Iris pigment epithelial cell (primary cell): ENCODE measurements at regions not wholly inside any gene's neighbourhood (a gene's known extent, or its start where the extent isn't known, plus 50 kb on each side); places are given as distances from the start of the nearest gene placed in this dataset.
"Not testable (repeated sequence)": the region's sequence is repeated elsewhere in the genome, so short reads cannot be mapped to it uniquely, and the experiment has no call there.

Experiments used
- DNase-seq: peaks from one replicate; pipeline ENCODE4 v3.0.0-alpha.2; 2011; ENCODE audit warnings: low read depth

GRCh38 chr10:3932597-3933375 lies 147.8 kb upstream of the KLF6 start:
- no peak for DNase-seq

- DNase-seq, result no peak
These were observed 146.9 kb upstream of the KLF6 start for GRCh38 chr10:3931901-3932300.

- no peak for DNase-seq
These were observed 146.2 kb upstream of the KLF6 start for GRCh38 chr10:3931224-3931623.

- DNase-seq, result no peak
These were observed 143.6 kb upstream of the KLF6 start for GRCh38 chr10:3928569-3928968.

GRCh38 chr10:3928078-3928477 lies 143.1 kb upstream of the KLF6 start:
- no peak for DNase-seq

GRCh38 chr10:3926675-3927525 lies 141.9 kb upstream of the KLF6 start:
- peak; percentile 34 for DNase-seq

GRCh38 chr10:3926258-3926657 lies 141.2 kb upstream of the KLF6 start:
- DNase-seq, result no peak

- no peak for DNase-seq
These were observed 140.2 kb upstream of the KLF6 start for GRCh38 chr10:3925184-3925583.

- peak; percentile 89 for DNase-seq
These were observed 139.3 kb upstream of the KLF6 start for GRCh38 chr10:3924344-3924743.

GRCh38 chr10:3923033-3923432 lies 138.0 kb upstream of the KLF6 start:
- no peak for DNase-seq

- no peak for DNase-seq
These were observed 134.8 kb upstream of the KLF6 start for GRCh38 chr10:3919709-3920308.

- DNase-seq, result not testable (repeated sequence)
These were observed 132.4 kb upstream of the KLF6 start for GRCh38 chr10:3917392-3917791.

- DNase-seq, result no peak
These were observed 129.7 kb upstream of the KLF6 start for GRCh38 chr10:3914733-3915132.

- no peak for DNase-seq
These were observed 126.9 kb upstream of the KLF6 start for GRCh38 chr10:3911713-3912442.

GRCh38 chr10:3911241-3911640 lies 126.2 kb upstream of the KLF6 start:
- DNase-seq, result no peak

GRCh38 chr10:3909339-3909738 lies 124.3 kb upstream of the KLF6 start:
- no peak for DNase-seq

- no peak for DNase-seq
These were observed 123.2 kb upstream of the KLF6 start for GRCh38 chr10:3908183-3908582.

GRCh38 chr10:3907514-3907913 lies 122.5 kb upstream of the KLF6 start:
- peak; percentile 25 for DNase-seq

- DNase-seq, result peak; percentile 53
These were observed 121.6 kb upstream of the KLF6 start for GRCh38 chr10:3906511-3907111.

- DNase-seq, result no peak
These were observed 119.5 kb upstream of the KLF6 start for GRCh38 chr10:3904419-3904960.

GRCh38 chr10:3902809-3903410 lies 117.9 kb upstream of the KLF6 start:
- DNase-seq, result peak; percentile 75
